Aorta (tissue), 5 donors: ENCODE measurements at regions not wholly inside any gene's neighbourhood (a gene's known extent, or its start where the extent isn't known, plus 50 kb on each side); places are given as distances from the start of the nearest gene placed in this dataset.
"Not testable (repeated sequence)": the region's sequence is repeated elsewhere in the genome, so short reads cannot be mapped to it uniquely, and the experiment has no call there.

Source experiments
- ATAC-seq: fragments of 200-7000 bp; cut with Tn5 transposase; one replicate; pipeline ENCODE4 v1.9.1; 2022; ENCODE audit warnings: moderate library complexity; ENCODE audit not compliant: low FRiP score
- DNase-seq, 2 donors: peaks; one replicate each; pipeline ENCODE4 v3.0.0-alpha.2; 2020
- H3K27ac ChIP-seq, 2 donors: one replicate each; pipeline ENCODE4 v1.5.1; 2013; ENCODE audit warnings: low read length in 2 of 2, mild to moderate bottlenecking in 2 of 2, moderate library complexity in 2 of 2, control low read depth in 1 of 2, inconsistent platforms in 1 of 2, low read depth in 1 of 2
- H3K27me3 ChIP-seq, 2 donors: one replicate each; pipeline ENCODE4 v1.6.1; 2013; ENCODE audit warnings: control low read depth in 1 of 2, low read length in 1 of 2, mild to moderate bottlenecking in 1 of 2, moderate library complexity in 1 of 2; ENCODE audit not compliant: insufficient read depth in 2 of 2, control insufficient read depth in 1 of 2
- H3K36me3 ChIP-seq, 2 donors: one replicate each; pipeline ENCODE4 v1.6.1; 2013; ENCODE audit warnings: control low read depth in 1 of 2, low read length in 1 of 2, mild to moderate bottlenecking in 1 of 2; ENCODE audit not compliant: insufficient read depth in 2 of 2, control insufficient read depth in 1 of 2
- H3K4me1 ChIP-seq, 2 donors: one replicate each; pipeline ENCODE4 v1.6.1; 2013; ENCODE audit warnings: low read length in 2 of 2, control low read depth in 1 of 2, mild to moderate bottlenecking in 1 of 2, moderate library complexity in 1 of 2; ENCODE audit not compliant: insufficient read depth in 2 of 2, control insufficient read depth in 1 of 2
- H3K4me3 ChIP-seq, 2 donors: one replicate each; pipeline ENCODE4 v1.5.1; 2013; ENCODE audit warnings: low read length in 2 of 2, control low read depth in 1 of 2, mild to moderate bottlenecking in 1 of 2
- H3K9me3 ChIP-seq: one replicate; pipeline ENCODE4 v1.6.1; 2013; ENCODE audit warnings: mild to moderate bottlenecking, low read length; ENCODE audit not compliant: control insufficient read depth
- WGBS, 2 donors: extraction: QIAGEN DNeasy Blood & Tissue Kit; methylation state at CpG; one replicate each; pipeline ENCODE4 v1.1.7; 2013; 5-methylcytosine and 5-hydroxymethylcytosine counted together
- intact Hi-C, 2 donors: fragments of 100-400 bp; cut with DNase I; formaldehyde crosslinking; loops; one replicate each; pipeline versions ENCODE4 v1.14.2 to v1.15.0; 2022
- donor health status: healthy with polysubstance abuse.
- donor health status: Bipolar disorder and iron deficiency.
- donor health status: DM: no; HTN: no; CAD: no.
- donor health status: DM: no; HTN: no; CAD: no.
- donor health status: DM: yes; HTN: yes; CAD: no.

GRCh38 chr16:33706845-33707590, 247.6 kb downstream of the TP53TG3F start:
- H3K27ac ChIP-seq, DNase-seq, H3K27me3 ChIP-seq, ATAC-seq, H3K4me3 ChIP-seq, H3K9me3 ChIP-seq, H3K4me1 ChIP-seq, intact Hi-C loops, H3K36me3 ChIP-seq: not testable (repeated sequence)
- 59 to 63% methylated on average over 42 to 50 of the region's 55 CpGs for WGBS, 2 donors

GRCh38 chr16:33707591-33707934, 248.2 kb downstream of the TP53TG3F start:
- H3K27me3 ChIP-seq, H3K4me3 ChIP-seq, DNase-seq, H3K36me3 ChIP-seq, H3K4me1 ChIP-seq, H3K27ac ChIP-seq, ATAC-seq, intact Hi-C loops, H3K9me3 ChIP-seq: not testable (repeated sequence)
- 48 to 56% methylated on average over 13 to 14 of the region's 14 CpGs for WGBS, 2 donors

- H3K27ac ChIP-seq, intact Hi-C loops, ATAC-seq, H3K4me3 ChIP-seq, H3K36me3 ChIP-seq, H3K27me3 ChIP-seq, H3K4me1 ChIP-seq, H3K9me3 ChIP-seq: not testable (repeated sequence)
- peak in 1 of 2 donors; percentile 59 for DNase-seq
- WGBS, 2 donors = 88 to 92% methylated on average over 14 to 16 of the region's 16 CpGs
Observed at GRCh38 chr16:33709856-33710695, 250.7 kb downstream of the TP53TG3F start.

GRCh38 chr16:33710696-33711087, 251.3 kb downstream of the TP53TG3F start:
- H3K36me3 ChIP-seq, ATAC-seq, H3K27me3 ChIP-seq, H3K9me3 ChIP-seq, H3K4me3 ChIP-seq, H3K4me1 ChIP-seq, H3K27ac ChIP-seq, intact Hi-C loops: not testable (repeated sequence)
- WGBS, 2 donors = 75 to 76% methylated on average over 3 of the region's 3 CpGs
- DNase-seq = peak in 1 of 2 donors; percentile 55

- H3K27ac ChIP-seq, H3K27me3 ChIP-seq, H3K36me3 ChIP-seq, H3K4me3 ChIP-seq, intact Hi-C loops, H3K9me3 ChIP-seq, H3K4me1 ChIP-seq, ATAC-seq: not testable (repeated sequence)
- peak in 1 of 2 donors; percentile 67 for DNase-seq
- 47 to 63% methylated on average over 5 of the region's 5 CpGs for WGBS, 2 donors
Observed at GRCh38 chr16:33711616-33712015, 252.2 kb downstream of the TP53TG3F start.

- H3K27ac ChIP-seq, intact Hi-C loops, H3K4me1 ChIP-seq, H3K4me3 ChIP-seq, DNase-seq, H3K36me3 ChIP-seq, H3K27me3 ChIP-seq, ATAC-seq, H3K9me3 ChIP-seq: not testable (repeated sequence)
- WGBS, 2 donors = 33 to 48% methylated on average over 2 of the region's 2 CpGs
Observed at GRCh38 chr16:33712308-33712707, 252.9 kb downstream of the TP53TG3F start.

- H3K4me1 ChIP-seq, ATAC-seq, H3K9me3 ChIP-seq, intact Hi-C loops, H3K27me3 ChIP-seq, H3K4me3 ChIP-seq, H3K27ac ChIP-seq, H3K36me3 ChIP-seq: not testable (repeated sequence)
- peak in 1 of 2 donors; percentile 55 for DNase-seq
- WGBS, 2 donors = 75 to 78% methylated on average over 4 to 5 of the region's 5 CpGs
Observed at GRCh38 chr16:33712851-33713709, 253.7 kb downstream of the TP53TG3F start.

GRCh38 chr16:33713710-33714538, 254.5 kb downstream of the TP53TG3F start:
- H3K4me3 ChIP-seq, ATAC-seq, intact Hi-C loops, H3K9me3 ChIP-seq, H3K4me1 ChIP-seq, H3K36me3 ChIP-seq, H3K27me3 ChIP-seq, H3K27ac ChIP-seq: not testable (repeated sequence)
- DNase-seq = peak in 1 of 2 donors; percentile 47
- WGBS, 2 donors = 73 to 81% methylated on average over 6 of the region's 6 CpGs
